ENCODE measurements at regions not wholly inside any gene's neighbourhood (a gene's known extent, or its start where the extent isn't known, plus 50 kb on each side); places are given as distances from the start of the nearest gene placed in this dataset.

- TF ChIP-seq CTCF (IDR thresholded peaks at IDR 0.05) = no peak
- TF ChIP-seq POLR2AphosphoS5 (IDR thresholded peaks at IDR 0.05) = no peak
- no peak for TF ChIP-seq EP300 (IDR thresholded peaks at IDR 0.05)
- no peak for TF ChIP-seq POLR2A (IDR thresholded peaks at IDR 0.05)
- Histone ChIP-seq H3K4me1 (peaks cover 0 to 5% (median 0%) of the 10 kb centered on the region in 4 donors), H3K4me3 (no peak overlapping the region), H3K36me3 (no peaks in the 10 kb centered on the region), H3K27ac (no peak overlapping the region), H3K9me3 (no peaks in the 10 kb centered on the region), H3K27me3 (peaks cover 0 to 52% (median 10%) of the 10 kb centered on the region in 3 donors)
- DNase-seq = no peak
- WGBS, 5 donors = 70 to 80% (median 78%) methylated on average over 7 of the region's 7 CpGs
- intact Hi-C loops (cut with DNase I; ENCODE audit: low total_unique reads) = no loop called here
Measured at GRCh38 chr12:125249932-125250331, 184.7 kb downstream of the AACS start.

- H3K4me1 ChIP-seq = no peaks in the 10 kb centered on the region
- no peak for DNase-seq
- H3K9me3 ChIP-seq = peaks cover 0 to 9% (median 2%) of the 10 kb centered on the region in 4 donors
- H3K4me3 ChIP-seq = no peak overlapping the region
- no peak for TF ChIP-seq POLR2AphosphoS5 (IDR thresholded peaks at IDR 0.05)
- TF ChIP-seq EP300 (IDR thresholded peaks at IDR 0.05) = no peak
- TF ChIP-seq POLR2A (IDR thresholded peaks at IDR 0.05) = no peak
- no peak for TF ChIP-seq CTCF (IDR thresholded peaks at IDR 0.05)
- H3K36me3 ChIP-seq = no peaks in the 10 kb centered on the region
- intact Hi-C loops (cut with DNase I; ENCODE audit: low total_unique reads) = no loop called here
- no peak overlapping the region for H3K27ac ChIP-seq
- peaks cover 0 to 17% (median 0%) of the 10 kb centered on the region in 3 donors for H3K27me3 ChIP-seq
- WGBS, 5 donors = 66 to 79% (median 75%) methylated on average over 4 of the region's 4 CpGs
Measured at GRCh38 chr12:125254236-125254635, 189.0 kb downstream of the AACS start.

GRCh38 chr12:125254856-125255255, 189.6 kb downstream of the AACS start:
- H3K4me3 ChIP-seq = no peak overlapping the region
- no peaks in the 10 kb centered on the region for H3K4me1 ChIP-seq
- intact Hi-C loops (cut with DNase I; ENCODE audit: low total_unique reads) = no loop called here
- TF ChIP-seq POLR2A (IDR thresholded peaks at IDR 0.05) (no peak), POLR2AphosphoS5 (IDR thresholded peaks at IDR 0.05) (no peak), EP300 (IDR thresholded peaks at IDR 0.05) (no peak), CTCF (IDR thresholded peaks at IDR 0.05) (no peak)
- WGBS, 5 donors = 64 to 79% (median 69%) methylated on average over 11 of the region's 11 CpGs
- H3K9me3 ChIP-seq = peaks cover 0 to 9% (median 2%) of the 10 kb centered on the region in 4 donors
- H3K36me3 ChIP-seq = no peaks in the 10 kb centered on the region
- H3K27me3 ChIP-seq = peaks cover 0 to 15% (median 0%) of the 10 kb centered on the region in 3 donors
- no peak overlapping the region for H3K27ac ChIP-seq
- DNase-seq = no peak

GRCh38 chr12:125255935-125256633, 190.8 kb downstream of the AACS start:
- 68 to 74% (median 72%) methylated on average over 12 of the region's 12 CpGs for WGBS, 5 donors
- Histone ChIP-seq H3K4me1 (no peaks in the 10 kb centered on the region), H3K36me3 (no peaks in the 10 kb centered on the region)

More at GRCh38 chr12:125255935-125256633, 190.8 kb downstream of the AACS start:
- TF ChIP-seq POLR2AphosphoS5 (IDR thresholded peaks at IDR 0.05) (no peak), EP300 (IDR thresholded peaks at IDR 0.05) (no peak), POLR2A (IDR thresholded peaks at IDR 0.05) (no peak), CTCF (IDR thresholded peaks at IDR 0.05) (no peak)
- no peak overlapping the region for H3K27ac ChIP-seq
- no peak for DNase-seq
- H3K27me3 ChIP-seq = peaks cover 0 to 11% (median 0%) of the 10 kb centered on the region in 3 donors
- H3K4me3 ChIP-seq = no peak overlapping the region
- H3K9me3 ChIP-seq = peaks cover 0 to 9% (median 2%) of the 10 kb centered on the region in 4 donors
- intact Hi-C loops (cut with DNase I; ENCODE audit: low total_unique reads) = no loop called here

All from stomach (tissue), 8 donors.